SK-MEL-5 (cell line): ENCODE measurements at regions not wholly inside any gene's neighbourhood (a gene's known extent, or its start where the extent isn't known, plus 50 kb on each side); places are given as distances from the start of the nearest gene placed in this dataset.

Experiments
- DNase-seq: peaks from one replicate; pipeline ENCODE4 v3.0.0-alpha.2; 2016; ENCODE audit warnings: low read depth, low spot score
- in situ Hi-C: cut with HindIII; loops from 2 replicates; pipeline ENCODE4 v1.10.0; 2016; ENCODE audit warnings: low sequenced_read_pairs, high pct_unique_total_duplicates, low pct_unique_long_range_greater_than_20kb

GRCh38 chr7:84245835-84246234 lies 51.2 kb upstream of the SEMA3A start:
- in situ Hi-C loops, result no loop called here
- DNase-seq, result no peak
